ENCODE measurements at regions not wholly inside any gene's neighbourhood (a gene's known extent, or its start where the extent isn't known, plus 50 kb on each side); places are given as distances from the start of the nearest gene placed in this dataset.

- TF ChIP-seq CTCF (conservative IDR thresholded peaks at IDR 0.05 in 1 of 2, IDR thresholded peaks at IDR 0.05 in 1 of 2; ENCODE audit: low read depth in 1 of 2, low read length in 2 of 2) (no peak), EZH2 (IDR thresholded peaks at IDR 0.05; ENCODE audit: low read length, missing control alignments) (no peak)
Observed at GRCh38 chr3:159898147-159898546, 90.5 kb upstream of the IL12A start.
